ENCODE measurements at regions not wholly inside any gene's neighbourhood (a gene's known extent, or its start where the extent isn't known, plus 50 kb on each side); places are given as distances from the start of the nearest gene placed in this dataset.

- Histone ChIP-seq H4K20me1 (replicated peaks; ENCODE audit: control insufficient read depth, extremely low read depth, insufficient read depth, low read length) (no peaks in the 10 kb centered on the region), H3K4me3 (replicated peaks in 1 of 3; ENCODE audit: insufficient read depth in 1 of 3, low read depth in 1 of 3, low read length in 3 of 3) (no peak overlapping the region), H3K9me1 (replicated peaks; ENCODE audit: control insufficient read depth, extremely low read depth, insufficient read depth, low read length) (no peaks in the 10 kb centered on the region), H3K9me3 (replicated peaks; ENCODE audit: control insufficient read depth, insufficient read depth, low read length) (no peaks in the 10 kb centered on the region), H3K4me2 (ENCODE audit: insufficient read depth, low read length) (no peak overlapping the region), H3K4me1 (ENCODE audit: control insufficient read depth, extremely low read depth, insufficient read depth, low read length) (no peaks in the 10 kb centered on the region), H2AFZ (ENCODE audit: low read depth, low read length) (no peak overlapping the region), H3K9ac (replicated peaks; ENCODE audit: extremely low read depth, insufficient read depth, low read length) (no peak overlapping the region), H3K27ac (ENCODE audit: insufficient read depth, low read depth, low read length) (no peak overlapping the region), H3K79me2 (ENCODE audit: control insufficient read depth, insufficient read depth, low read length) (no peaks in the 10 kb centered on the region), H3K27me3 (ENCODE audit: control insufficient read depth in 2 of 2, insufficient read depth in 2 of 2, low read length in 2 of 2) (no peaks in the 10 kb centered on the region), H3K36me3 (ENCODE audit: control insufficient read depth in 2 of 2, extremely low read depth in 1 of 2, insufficient read depth in 2 of 2, low read length in 2 of 2) (no peaks in the 10 kb centered on the region)
- FAIRE-seq = no peak
- DNase-seq (ENCODE audit: low read depth, low spot score) = no peak
- intact Hi-C loops (cut with micrococcal nuclease) = no loop called here
- dilution Hi-C loops (cut with MboI; ENCODE audit: extremely low pct_ligation_motif_present, low sequenced_read_pairs) = no loop called here
- CTCF ChIA-PET = no interaction called here
- POLR2A ChIA-PET = no interaction called here
- no peak for TF ChIP-seq JUN (IDR thresholded peaks at IDR 0.05; ENCODE audit: borderline replicate concordance, insufficient read depth, insufficient read length, low read depth)
- TF ChIP-seq, protein P1, sequence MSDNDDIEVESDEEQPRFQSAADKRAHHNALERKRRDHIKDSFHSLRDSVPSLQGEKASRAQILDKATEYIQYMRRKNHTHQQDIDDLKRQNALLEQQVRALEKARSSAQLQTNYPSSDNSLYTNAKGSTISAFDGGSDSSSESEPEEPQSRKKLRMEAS (IDR thresholded peaks at IDR 0.05; ENCODE audit: insufficient read depth, insufficient read length) = no peak
- TF ChIP-seq CTCF (IDR thresholded peaks at IDR 0.05; ENCODE audit: extremely low read depth in 1 of 2, insufficient read depth in 1 of 2, low read depth in 1 of 2, low read length in 2 of 2) = no peak
- TF ChIP-seq POLR2A (IDR thresholded peaks at IDR 0.05; ENCODE audit: low read depth, low read length) = no peak
- TF ChIP-seq POLR2AphosphoS5 (IDR thresholded peaks at IDR 0.05; ENCODE audit: insufficient read depth, low read depth, low read length) = no peak
- TF ChIP-seq FOS (IDR thresholded peaks at IDR 0.05; ENCODE audit: borderline replicate concordance, insufficient read depth, low read length) = no peak
- TF ChIP-seq GATA2 (IDR thresholded peaks at IDR 0.05; ENCODE audit: insufficient read depth, insufficient read length, low read depth, low read length) = no peak
- TF ChIP-seq EZH2 (IDR thresholded peaks at IDR 0.05; ENCODE audit: borderline replicate concordance, low read depth, low read length, severe bottlenecking) = no peak
- TF ChIP-seq MYC (IDR thresholded peaks at IDR 0.05; ENCODE audit: low read depth, low read length) = no peak
- BruUV-seq (replicated peaks) = no TSS peak
Observed at GRCh38 chr4:19497705-19498104, 754.0 kb upstream of the SLIT2 start.

Measured in endothelial cell of umbilical vein (primary cell).